Myocyte (in vitro differentiated cells): ENCODE measurements at regions not wholly inside any gene's neighbourhood (a gene's known extent, or its start where the extent isn't known, plus 50 kb on each side); places are given as distances from the start of the nearest gene placed in this dataset.
"Not testable (repeated sequence)": the region's sequence is repeated elsewhere in the genome, so short reads cannot be mapped to it uniquely, and the experiment has no call there.

Experiments used
- DNase-seq: peaks from one replicate; pipeline ENCODE4 v3.0.0-alpha.2; 2012; ENCODE audit warnings: low read depth

DNA sequence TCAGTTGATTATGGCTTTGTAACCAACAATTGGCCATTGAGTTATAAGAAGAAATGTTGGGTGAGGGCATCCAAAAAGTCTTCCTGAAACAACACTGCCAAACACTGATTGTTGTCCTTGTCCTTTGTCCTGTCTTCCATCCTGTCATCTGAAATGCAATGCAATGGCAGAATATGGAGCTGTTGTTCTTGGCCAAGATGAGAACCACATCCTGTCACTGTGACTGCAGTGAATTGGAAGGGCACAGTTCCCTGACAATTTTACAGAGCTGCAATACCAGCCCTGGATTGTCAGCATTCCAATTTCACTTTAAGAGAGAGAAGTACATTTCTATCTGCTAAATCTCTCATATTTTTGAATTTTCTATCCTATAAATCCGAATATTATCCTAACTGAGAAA, 613.3 kb downstream of the FLRT2 start:
- no peak for DNase-seq

DNA sequence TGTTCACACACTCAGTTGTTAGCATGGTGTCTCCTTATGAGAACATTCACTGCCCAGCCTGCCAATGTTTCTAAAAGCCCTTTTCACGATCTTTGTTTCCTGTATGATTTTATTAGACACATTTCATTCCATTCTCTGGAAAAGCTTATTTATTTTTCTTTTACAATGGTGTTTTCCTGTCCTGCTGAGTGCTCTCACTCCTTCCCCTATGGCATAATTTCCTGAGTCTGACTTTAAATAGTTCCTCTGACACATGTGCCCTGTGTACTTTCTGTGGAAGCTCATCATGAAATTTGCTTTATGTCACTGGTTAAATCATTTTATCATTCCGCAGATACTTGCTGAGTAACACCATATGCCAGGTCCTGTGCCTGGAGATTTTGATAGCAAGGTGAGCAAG, 612.0 kb downstream of the FLRT2 start:
- DNase-seq: no peak

DNA sequence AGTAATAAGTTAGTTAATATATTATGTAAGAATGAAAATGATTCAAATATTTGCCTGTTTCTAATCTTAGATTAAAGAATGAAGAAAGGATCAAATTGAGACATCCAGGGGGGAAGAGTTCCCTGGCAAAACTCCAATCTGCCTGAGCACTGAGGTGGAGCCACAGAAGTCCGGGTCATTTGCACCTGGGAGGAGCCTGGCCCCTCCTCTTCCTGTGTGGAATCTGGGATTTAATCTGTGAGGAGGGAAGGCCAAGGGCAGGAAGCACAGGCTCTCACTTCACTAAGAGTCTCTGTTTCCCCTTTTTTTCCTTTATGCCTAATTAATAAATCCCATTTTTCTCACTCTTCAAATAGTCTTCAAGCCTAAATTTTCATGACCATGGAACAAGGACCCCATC, 599.5 kb downstream of the FLRT2 start:
- no peak for DNase-seq

DNA sequence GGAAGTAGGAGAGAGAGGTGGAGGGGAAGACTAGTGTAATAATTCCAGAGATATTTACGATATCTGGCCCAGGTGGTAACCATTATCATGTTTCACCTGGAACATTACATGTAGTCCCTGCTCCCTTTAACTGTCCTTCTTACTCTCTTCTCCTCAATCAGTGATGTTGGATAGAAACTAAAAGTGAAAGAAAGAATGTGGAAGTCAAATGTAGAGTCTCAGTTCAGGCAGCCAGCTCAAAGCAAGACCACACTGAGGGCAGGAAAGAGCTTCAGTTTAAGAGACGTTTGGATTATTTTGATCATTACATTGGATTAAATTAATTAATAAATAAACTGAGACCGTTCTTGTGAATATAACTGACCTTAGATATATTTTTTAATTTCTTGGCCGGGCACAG, 594.4 kb downstream of the FLRT2 start:
- no peak for DNase-seq

DNA sequence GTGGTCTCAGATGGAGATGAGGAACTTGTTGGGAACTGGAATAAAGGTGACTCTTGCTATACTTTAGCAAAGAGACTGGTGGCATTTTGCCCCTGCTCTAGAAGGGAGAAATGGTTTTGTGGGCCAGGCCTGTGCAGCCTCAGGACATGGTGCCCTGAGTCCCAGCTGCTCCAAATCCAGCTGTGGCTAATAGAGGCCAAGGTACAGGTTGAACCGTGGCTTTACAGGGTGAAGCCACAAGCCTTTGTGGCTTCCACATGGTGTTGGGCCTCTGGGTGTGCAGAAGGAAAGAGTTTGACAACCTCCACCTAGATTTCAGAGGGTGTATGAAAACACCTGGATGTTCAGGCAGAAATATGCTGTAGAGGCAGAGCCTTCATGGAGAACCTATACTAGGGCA, 586.0 kb downstream of the FLRT2 start:
- DNase-seq: no peak

- not testable (repeated sequence) for DNase-seq
These were observed 580.9 kb downstream of the FLRT2 start for GRCh38 chr14:86110871-86111270.

- DNase-seq: no peak
These were observed 574.8 kb downstream of the FLRT2 start for GRCh38 chr14:86104691-86105265.

DNA sequence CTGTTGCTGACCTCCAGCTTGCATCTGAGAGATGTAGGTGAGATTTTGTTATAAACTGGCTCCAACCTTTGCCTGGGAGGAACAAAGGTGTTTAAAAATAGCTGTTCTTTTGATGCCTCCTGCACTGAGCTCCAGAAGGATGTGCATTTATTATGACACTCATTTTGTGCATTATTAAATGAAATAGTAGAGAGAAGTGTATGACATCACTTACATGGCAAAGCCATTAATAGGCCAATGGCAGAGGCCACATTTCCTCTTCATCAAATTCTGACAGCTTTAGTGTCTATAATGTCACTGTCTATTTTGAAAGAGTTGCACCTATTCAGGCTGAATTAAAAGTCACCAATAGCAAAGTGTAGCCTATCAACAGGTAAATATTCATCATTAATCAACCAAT, 564.6 kb downstream of the FLRT2 start:
- no peak for DNase-seq

DNA sequence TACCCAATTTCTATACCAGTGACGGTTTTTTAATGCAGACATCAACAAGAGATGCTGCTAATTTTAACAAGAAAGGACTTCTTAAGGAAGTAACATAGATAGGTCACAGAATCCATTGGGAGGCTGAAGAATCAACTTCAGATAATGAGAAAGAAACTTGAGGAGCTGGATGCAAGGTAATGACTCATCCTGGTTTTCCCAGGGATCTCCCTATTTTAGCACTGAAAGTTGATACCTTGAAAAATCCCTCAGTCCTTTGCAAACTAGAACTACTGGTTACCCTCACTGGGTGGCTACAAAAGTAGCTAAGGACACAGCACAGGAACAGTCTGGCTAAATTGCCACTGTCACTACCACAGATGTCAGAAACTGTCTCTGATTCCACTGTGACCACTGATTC, 561.9 kb downstream of the FLRT2 start:
- peak; percentile 12 for DNase-seq

- DNase-seq: no peak
These were observed 558.2 kb downstream of the FLRT2 start for GRCh38 chr14:86088156-86088555.

DNA sequence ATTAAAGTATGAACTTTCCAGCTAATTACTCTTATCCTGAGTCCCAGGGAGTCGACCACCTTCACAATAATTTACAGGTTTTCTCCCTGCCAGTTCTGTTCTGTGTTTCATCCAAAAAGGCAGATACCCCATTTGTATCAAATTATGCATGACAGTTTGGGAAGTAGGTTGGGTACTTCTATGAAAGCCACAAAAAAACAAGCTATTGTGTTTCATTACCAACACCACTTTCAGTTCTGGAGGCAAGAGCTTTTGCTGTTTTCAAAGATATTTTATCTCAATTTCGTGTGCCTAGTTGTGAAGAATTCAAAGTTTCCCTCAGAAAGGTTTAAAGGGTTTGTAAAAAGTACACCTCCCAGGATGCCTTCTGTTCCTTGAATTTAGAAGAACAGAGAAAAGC, 557.4 kb downstream of the FLRT2 start:
- no peak for DNase-seq

DNA sequence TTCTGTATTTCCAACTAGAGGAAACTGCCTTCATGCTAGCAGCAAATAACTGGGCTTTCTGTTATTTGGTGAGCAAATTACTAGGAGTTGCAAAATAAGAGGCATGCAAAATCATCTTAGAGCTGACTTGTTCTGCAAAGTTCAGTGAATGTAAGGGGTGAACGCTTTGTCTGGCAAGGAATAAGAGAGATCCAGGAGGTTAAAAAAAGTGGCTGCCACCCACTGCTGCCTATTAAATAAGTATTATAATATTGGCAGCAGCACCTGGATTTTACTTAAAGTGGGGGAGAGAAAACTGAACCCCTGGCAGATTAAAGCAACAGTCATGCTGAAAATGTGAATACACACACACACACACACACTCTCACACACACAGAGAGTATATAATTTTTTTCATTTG, 557.0 kb downstream of the FLRT2 start:
- DNase-seq: no peak

- DNase-seq: no peak
These were observed 554.2 kb downstream of the FLRT2 start for GRCh38 chr14:86084097-86084496.

DNA sequence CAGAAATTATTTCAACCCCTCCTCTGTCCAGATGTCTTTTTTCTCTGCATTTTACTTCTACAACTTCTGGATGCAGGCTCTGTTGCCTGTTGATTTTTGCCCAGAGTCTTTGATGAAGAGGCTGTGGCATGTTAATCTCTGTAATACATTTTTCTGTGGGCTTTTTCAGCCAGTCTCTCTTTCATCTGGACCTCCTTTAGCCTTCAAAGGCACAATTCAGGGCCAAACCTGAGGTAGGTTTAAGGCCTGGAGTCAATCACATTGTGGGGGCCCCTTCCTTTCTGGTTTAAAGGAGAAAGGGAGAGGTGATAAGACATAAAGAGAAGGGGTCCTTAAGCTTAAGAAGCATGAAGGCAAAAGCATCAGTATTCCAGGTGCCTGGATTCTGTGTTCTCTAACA, 553.7 kb downstream of the FLRT2 start:
- DNase-seq: no peak

- no peak for DNase-seq
These were observed 542.4 kb downstream of the FLRT2 start for GRCh38 chr14:86072116-86072894.

DNA sequence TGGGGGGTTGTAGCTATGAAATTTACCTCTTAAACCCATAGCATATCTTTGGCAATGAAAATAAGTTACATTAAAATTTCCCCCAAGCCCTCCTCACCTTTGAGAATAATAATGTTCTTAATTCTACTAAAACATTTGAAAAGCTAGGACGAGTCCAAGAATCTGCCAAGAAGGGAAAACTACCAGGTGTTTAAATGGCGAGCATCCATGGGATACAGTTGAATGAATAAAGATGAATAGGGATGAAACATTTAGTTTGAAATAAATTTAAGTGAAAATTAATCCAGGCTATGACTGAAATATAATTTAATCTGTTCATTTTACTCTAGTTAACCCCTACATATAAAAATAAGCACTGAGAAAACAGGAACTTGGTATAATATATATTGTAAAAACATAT, 536.7 kb downstream of the FLRT2 start:
- DNase-seq: no peak

DNA sequence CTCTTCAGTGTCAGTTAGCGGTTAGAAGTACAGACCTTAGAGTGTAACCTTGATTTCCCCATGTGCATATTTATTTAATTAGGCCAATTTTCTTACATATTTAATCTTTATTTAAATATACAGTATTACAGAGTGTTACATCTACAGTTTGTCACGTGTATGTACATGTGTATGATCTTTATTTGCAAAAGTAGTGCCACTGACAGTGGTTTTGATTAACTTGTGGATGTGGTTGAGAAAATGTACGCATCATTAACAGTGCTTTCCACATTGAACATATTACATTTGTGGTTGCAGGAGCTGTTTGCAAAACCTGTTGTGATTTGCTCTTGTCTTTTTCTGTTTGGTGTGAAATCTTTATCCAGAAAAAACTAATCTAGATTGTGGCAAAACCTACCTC, 535.5 kb downstream of the FLRT2 start:
- DNase-seq: no peak

DNA sequence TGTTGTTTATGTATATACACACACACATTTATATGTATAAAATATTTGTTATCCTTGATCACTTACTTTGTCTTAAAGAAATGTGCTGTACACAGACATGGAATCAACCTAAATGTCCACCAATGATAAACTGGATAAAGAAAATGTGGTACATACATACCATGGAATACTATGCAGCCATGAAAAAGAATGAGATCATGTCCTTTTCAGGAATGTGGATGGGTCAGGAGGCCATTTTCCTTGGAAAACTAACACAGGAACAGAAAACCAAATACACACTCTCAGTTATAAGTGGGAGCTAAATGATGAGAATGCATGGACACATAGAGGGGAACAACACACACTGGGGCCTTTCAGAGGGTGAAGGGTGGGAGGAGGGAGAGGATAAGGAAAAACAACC, 534.7 kb downstream of the FLRT2 start:
- DNase-seq: not testable (repeated sequence)

DNA sequence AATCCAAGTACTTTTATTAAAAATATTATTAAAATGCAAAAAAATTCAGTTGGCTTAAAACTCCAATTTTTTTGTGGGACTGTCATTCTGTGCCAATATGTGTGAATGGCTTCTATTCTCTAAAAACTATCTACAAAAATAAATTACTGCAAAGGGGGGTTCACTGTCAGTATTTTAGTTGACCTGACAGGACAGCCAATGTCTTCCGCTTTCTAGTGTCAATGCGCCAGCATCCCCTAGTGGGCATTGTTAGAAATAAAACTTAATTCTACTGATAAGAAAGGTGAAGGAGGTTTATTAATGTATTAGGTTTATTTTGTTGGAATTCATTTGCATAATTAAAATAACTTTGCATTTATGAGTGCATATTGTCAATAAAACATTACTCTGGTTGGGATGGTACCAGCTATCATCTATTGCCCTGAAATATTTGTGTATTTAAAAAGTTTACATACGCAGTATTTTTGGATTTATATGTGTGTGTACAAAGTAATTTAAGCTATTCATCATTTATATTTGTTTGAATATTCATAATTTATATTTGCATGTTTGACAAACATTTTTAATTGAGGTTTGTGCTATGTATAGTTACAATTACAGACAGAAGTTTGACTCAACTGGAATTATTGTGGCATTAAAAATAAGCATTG, 527.2 kb downstream of the FLRT2 start:
- DNase-seq: peak; percentile 43

DNA sequence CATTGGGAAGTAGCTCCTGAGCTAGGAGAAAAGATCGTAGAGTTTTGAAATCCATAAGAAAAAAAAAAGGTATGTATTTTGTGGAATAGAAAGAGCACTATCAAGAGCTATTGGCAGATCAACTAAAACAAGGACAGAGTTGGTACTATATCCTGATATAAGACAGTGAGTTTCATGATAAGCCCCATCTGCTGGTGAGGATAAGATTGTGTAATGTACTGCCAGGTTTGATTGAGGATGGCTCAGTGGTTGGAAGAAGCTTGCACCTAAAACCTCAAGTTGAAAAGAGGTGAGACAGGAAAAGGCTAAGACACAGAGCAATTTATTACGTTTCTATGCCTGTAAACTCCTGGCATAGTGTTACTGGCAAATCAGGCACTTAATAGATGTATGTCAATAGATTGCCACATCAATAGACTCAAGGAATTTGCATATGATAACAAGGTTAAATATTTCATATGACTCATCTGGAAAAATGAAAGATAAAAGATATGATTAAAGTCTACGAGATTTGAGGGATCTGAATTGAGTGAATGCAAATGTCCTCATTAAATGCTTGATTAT, 525.6 kb downstream of the FLRT2 start:
- peak; percentile 33 for DNase-seq

GRCh38 chr14:86052868-86053267, 522.9 kb downstream of the FLRT2 start:
- no peak for DNase-seq

- no peak for DNase-seq
These were observed 520.8 kb downstream of the FLRT2 start for GRCh38 chr14:86050757-86051156.
